ENCODE measurements at regions not wholly inside any gene's neighbourhood (a gene's known extent, or its start where the extent isn't known, plus 50 kb on each side); places are given as distances from the start of the nearest gene placed in this dataset.

GRCh38 chr6:18675881-18676280, 288.7 kb downstream of the RNF144B start:
- no peak for DNase-seq

- DNase-seq = no peak
These were observed 289.4 kb downstream of the RNF144B start for GRCh38 chr6:18676548-18676947.

- DNase-seq = no peak
These were observed 293.7 kb downstream of the RNF144B start for GRCh38 chr6:18680842-18681241.

GRCh38 chr6:18681832-18682503, 294.8 kb downstream of the RNF144B start:
- no peak for DNase-seq

GRCh38 chr6:18684343-18684742, 297.2 kb downstream of the RNF144B start:
- no peak for DNase-seq

- no peak for DNase-seq
These were observed 306.0 kb downstream of the RNF144B start for GRCh38 chr6:18692929-18693685.

GRCh38 chr6:18693881-18694280, 306.7 kb downstream of the RNF144B start:
- DNase-seq = no peak

- DNase-seq = no peak
These were observed 316.4 kb downstream of the RNF144B start for GRCh38 chr6:18703546-18703945.

GRCh38 chr6:18707714-18708439, 320.7 kb downstream of the RNF144B start:
- DNase-seq = no peak

- DNase-seq = no peak
These were observed 325.4 kb downstream of the RNF144B start for GRCh38 chr6:18712595-18712994.

GRCh38 chr6:18720075-18720474, 332.9 kb downstream of the RNF144B start:
- no peak for DNase-seq

- DNase-seq = no peak
These were observed 336.9 kb downstream of the RNF144B start for GRCh38 chr6:18724056-18724455.

- DNase-seq = no peak
These were observed 338.3 kb downstream of the RNF144B start for GRCh38 chr6:18725449-18725848.

GRCh38 chr6:18733921-18734550, 346.9 kb downstream of the RNF144B start:
- no peak for DNase-seq

GRCh38 chr6:18741741-18742140, 354.6 kb downstream of the RNF144B start:
- DNase-seq = no peak

GRCh38 chr6:18742406-18742805, 355.3 kb downstream of the RNF144B start:
- DNase-seq = no peak

GRCh38 chr6:18746727-18747126, 359.6 kb downstream of the RNF144B start:
- no peak for DNase-seq

GRCh38 chr6:18748314-18748713, 361.2 kb downstream of the RNF144B start:
- no peak for DNase-seq

- DNase-seq = no peak
These were observed 365.3 kb downstream of the RNF144B start for GRCh38 chr6:18752278-18753068.

GRCh38 chr6:18753076-18753475, 365.9 kb downstream of the RNF144B start:
- DNase-seq = no peak

- no peak for DNase-seq
These were observed 375.9 kb downstream of the RNF144B start for GRCh38 chr6:18763086-18763485.

GRCh38 chr6:18784794-18785193, 397.6 kb downstream of the RNF144B start:
- no peak for DNase-seq
